Smooth muscle cell (in vitro differentiated cells): ENCODE measurements at regions not wholly inside any gene's neighbourhood (a gene's known extent, or its start where the extent isn't known, plus 50 kb on each side); places are given as distances from the start of the nearest gene placed in this dataset.

ENCODE experiments used
- DNase-seq: peaks from one replicate; lab custom pipeline; 2025; ENCODE audit not compliant: unreplicated experiment; lab: John Stamatoyannopoulos, UW
- H2AFZ ChIP-seq: fragments of 200-600 bp; sonication (generic); 2 replicates; pipeline ENCODE4 v1.6.0; 2016; ENCODE audit warnings: antibody characterized with exemption, low read depth, mild to moderate bottlenecking
- H3F3A ChIP-seq: fragments of 200-600 bp; sonication (generic); 2 replicates; pipeline ENCODE4 v1.6.0; 2017; ENCODE audit warnings: antibody characterized with exemption, low read depth
- H3K27ac ChIP-seq: fragments of 200-600 bp; sonication (generic); 2 replicates; pipeline ENCODE4 v1.5.1; 2016; ENCODE audit warnings: low read depth, mild to moderate bottlenecking
- H3K27me3 ChIP-seq: fragments of 200-600 bp; sonication (generic); 2 replicates; pipeline ENCODE4 v1.6.1; 2016; ENCODE audit warnings: low read depth, mild to moderate bottlenecking
- H3K36me3 ChIP-seq: fragments of 200-600 bp; sonication (generic); 2 replicates; pipeline ENCODE4 v1.5.1; 2016; ENCODE audit warnings: low read depth
- H3K4me1 ChIP-seq: fragments of 200-600 bp; sonication (generic); 2 replicates; pipeline ENCODE4 v1.5.1; 2016; ENCODE audit warnings: low read depth
- H3K4me2 ChIP-seq: fragments of 200-600 bp; sonication (generic); 2 replicates; pipeline ENCODE4 v1.6.0; 2016; ENCODE audit warnings: mild to moderate bottlenecking
- H3K4me3 ChIP-seq: fragments of 200-600 bp; sonication (generic); 2 replicates; pipeline ENCODE4 v1.5.1; 2016; ENCODE audit warnings: mild to moderate bottlenecking
- H3K79me2 ChIP-seq: fragments of 200-600 bp; sonication (generic); 2 replicates; pipeline ENCODE4 v1.6.0; 2016; ENCODE audit warnings: low read depth, mild to moderate bottlenecking
- H3K9ac ChIP-seq: fragments of 200-600 bp; sonication (generic); 2 replicates; pipeline ENCODE4 v1.6.0; 2016; ENCODE audit warnings: low read depth
- H3K9me3 ChIP-seq: fragments of 200-600 bp; sonication (generic); replicated peaks from 2 replicates; pipeline ENCODE4 v1.5.1; 2016; ENCODE audit warnings: low read depth
- H4K20me1 ChIP-seq: fragments of 200-600 bp; sonication (generic); 2 replicates; pipeline ENCODE4 v1.6.0; 2016; ENCODE audit warnings: low read depth
- WGBS: methylation state at CpG from one replicate; pipeline ENCODE4 v1.1.7; 2016; ENCODE audit warnings: low lambda C conversion rate; 5-methylcytosine and 5-hydroxymethylcytosine counted together
- TF ChIP-seq, protein P1 (sequence below): fragments of 200-600 bp; sonication (generic); IDR thresholded peaks from 2 replicates; pipeline ENCODE4 v1.5.1; 2017; ENCODE audit warnings: borderline replicate concordance, mild to moderate bottlenecking, antibody characterized with exemption; ENCODE audit not compliant: insufficient read depth, poor library complexity, severe bottlenecking

GRCh38 chr5:5021436-5021835 is 118.7 kb upstream of the ADAMTS16 start:
- no peak overlapping the region for H2AFZ ChIP-seq
- TF ChIP-seq, protein P1, sequence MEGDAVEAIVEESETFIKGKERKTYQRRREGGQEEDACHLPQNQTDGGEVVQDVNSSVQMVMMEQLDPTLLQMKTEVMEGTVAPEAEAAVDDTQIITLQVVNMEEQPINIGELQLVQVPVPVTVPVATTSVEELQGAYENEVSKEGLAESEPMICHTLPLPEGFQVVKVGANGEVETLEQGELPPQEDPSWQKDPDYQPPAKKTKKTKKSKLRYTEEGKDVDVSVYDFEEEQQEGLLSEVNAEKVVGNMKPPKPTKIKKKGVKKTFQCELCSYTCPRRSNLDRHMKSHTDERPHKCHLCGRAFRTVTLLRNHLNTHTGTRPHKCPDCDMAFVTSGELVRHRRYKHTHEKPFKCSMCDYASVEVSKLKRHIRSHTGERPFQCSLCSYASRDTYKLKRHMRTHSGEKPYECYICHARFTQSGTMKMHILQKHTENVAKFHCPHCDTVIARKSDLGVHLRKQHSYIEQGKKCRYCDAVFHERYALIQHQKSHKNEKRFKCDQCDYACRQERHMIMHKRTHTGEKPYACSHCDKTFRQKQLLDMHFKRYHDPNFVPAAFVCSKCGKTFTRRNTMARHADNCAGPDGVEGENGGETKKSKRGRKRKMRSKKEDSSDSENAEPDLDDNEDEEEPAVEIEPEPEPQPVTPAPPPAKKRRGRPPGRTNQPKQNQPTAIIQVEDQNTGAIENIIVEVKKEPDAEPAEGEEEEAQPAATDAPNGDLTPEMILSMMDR, result no peak

DNA sequence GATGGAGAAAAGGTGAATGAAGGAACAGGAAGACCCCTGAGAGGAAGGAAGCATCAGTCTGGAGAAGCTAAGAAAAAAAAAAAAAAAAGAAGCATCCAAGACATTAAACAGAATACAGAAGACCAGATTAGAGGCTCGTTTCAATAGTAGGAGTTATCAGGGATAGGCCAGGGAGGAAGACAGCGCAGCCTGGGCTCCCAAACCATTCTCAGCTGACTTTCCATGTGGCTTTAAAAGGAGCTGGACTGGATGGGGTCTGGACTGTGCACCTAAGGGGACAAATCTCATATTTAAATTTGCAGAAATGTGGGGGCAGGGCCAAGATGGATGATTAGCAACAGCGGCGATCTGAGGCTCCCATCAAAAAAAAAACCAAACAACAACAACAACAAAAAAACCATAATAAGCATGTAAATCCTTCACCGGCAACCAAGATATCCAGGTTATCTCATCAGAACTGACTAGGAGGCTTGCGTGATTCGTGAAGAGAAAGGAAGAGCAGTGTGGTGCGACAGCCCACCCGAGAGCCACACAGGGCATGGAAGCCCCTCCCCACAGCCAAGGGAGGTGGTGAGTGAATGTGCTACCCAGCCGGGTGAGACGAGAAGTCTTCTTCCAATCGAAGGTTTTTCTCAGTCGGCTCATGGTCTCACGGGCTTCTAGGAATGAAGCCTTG is 114.9 kb upstream of the ADAMTS16 start:
- Histone ChIP-seq H3K4me1 (no peaks in the 10 kb centered on the region), H3K79me2 (no peaks in the 10 kb centered on the region), H3F3A (no peaks in the 10 kb centered on the region), H3K9me3 (no peaks in the 10 kb centered on the region), H3K27ac (peak overlapping the region; percentile 80), H4K20me1 (no peaks in the 10 kb centered on the region), H3K4me3 (no peak overlapping the region), H3K27me3 (no peaks in the 10 kb centered on the region), H3K9ac (no peak overlapping the region), H2AFZ (peak overlapping the region; percentile 30), H3K4me2 (no peak overlapping the region), H3K36me3 (no peaks in the 10 kb centered on the region)
- no peak for DNase-seq
- WGBS, result 92% methylated on average over 14 of the region's 14 CpGs
- TF ChIP-seq, protein P1, result no peak

More at GRCh38 chr5:5021436-5021835, 118.7 kb upstream of the ADAMTS16 start:
- H4K20me1 ChIP-seq, result no peaks in the 10 kb centered on the region
- no peak overlapping the region for H3K4me2 ChIP-seq
- H3K4me1 ChIP-seq, result no peaks in the 10 kb centered on the region
- no peak overlapping the region for H3K4me3 ChIP-seq
- H3K36me3 ChIP-seq, result no peaks in the 10 kb centered on the region
- H3K79me2 ChIP-seq, result no peaks in the 10 kb centered on the region
- H3K27ac ChIP-seq, result no peak overlapping the region
- H3K9ac ChIP-seq, result no peak overlapping the region
- WGBS, result 90% methylated on average over 5 of the region's 5 CpGs
- DNase-seq, result no peak
- no peaks in the 10 kb centered on the region for H3K9me3 ChIP-seq
- H3K27me3 ChIP-seq, result no peaks in the 10 kb centered on the region
- no peaks in the 10 kb centered on the region for H3F3A ChIP-seq

DNA sequence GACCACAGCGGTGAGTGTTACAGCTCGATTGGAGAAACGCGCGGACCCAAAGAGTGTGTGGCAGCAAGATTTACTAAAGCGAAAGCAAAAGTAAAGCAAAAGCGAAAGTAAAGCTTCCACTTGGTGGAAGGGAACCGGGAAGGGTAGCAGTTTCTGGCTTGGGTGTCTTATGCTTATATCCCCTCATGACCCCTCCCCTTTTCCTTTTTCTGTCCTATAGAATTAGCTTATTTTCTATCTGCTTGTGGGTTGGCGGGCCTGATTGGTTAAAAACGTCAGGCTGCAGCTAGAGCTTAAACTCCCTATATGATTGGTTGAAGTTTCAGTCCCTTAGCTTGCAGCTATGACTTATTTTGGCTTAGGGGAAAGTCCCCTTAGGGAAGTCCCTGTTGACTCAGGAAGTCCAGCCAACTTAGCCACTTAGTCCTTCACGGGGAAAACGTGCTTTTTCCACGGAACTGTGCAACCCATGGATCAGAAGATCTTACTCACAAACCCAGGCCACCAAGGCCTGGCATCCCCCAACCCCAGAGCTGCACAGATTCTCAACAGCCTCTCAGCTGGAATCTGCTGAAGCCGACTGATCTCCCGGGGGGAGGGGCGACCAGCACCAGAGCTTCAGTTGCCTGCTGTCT is 114.2 kb upstream of the ADAMTS16 start:
- H4K20me1 ChIP-seq, result no peaks in the 10 kb centered on the region
- H2AFZ ChIP-seq, result peak overlapping the region; percentile 30
- H3K36me3 ChIP-seq, result no peaks in the 10 kb centered on the region
- no peaks in the 10 kb centered on the region for H3K9me3 ChIP-seq
- no peak overlapping the region for H3K9ac ChIP-seq
- no peaks in the 10 kb centered on the region for H3K27me3 ChIP-seq
- TF ChIP-seq, protein P1, result no peak
- H3K79me2 ChIP-seq, result no peaks in the 10 kb centered on the region
- WGBS, result 73% methylated on average over 16 of the region's 16 CpGs
- no peak overlapping the region for H3K4me2 ChIP-seq
- DNase-seq, result no peak
- H3K27ac ChIP-seq, result peak overlapping the region; percentile 80
- no peaks in the 10 kb centered on the region for H3F3A ChIP-seq
- no peaks in the 10 kb centered on the region for H3K4me1 ChIP-seq
- H3K4me3 ChIP-seq, result no peak overlapping the region
